ENCODE measurements at regions not wholly inside any gene's neighbourhood (a gene's known extent, or its start where the extent isn't known, plus 50 kb on each side); places are given as distances from the start of the nearest gene placed in this dataset.

- no peaks in the 10 kb centered on the region for H3K27me3 Mint-ChIP-seq
- Histone ChIP-seq H3K36me3 (ENCODE audit: insufficient read depth, low read length) (no peaks in the 10 kb centered on the region), H3K4me1 (ENCODE audit: insufficient read depth, low read length) (no peaks in the 10 kb centered on the region), H3K27ac (ENCODE audit: low read depth, low read length) (no peak overlapping the region), H3K4me3 (ENCODE audit: low read length in 2 of 2) (no peak overlapping the region), H3K9me3 (ENCODE audit: control insufficient read depth in 1 of 2, low read length in 2 of 2) (no peaks in the 10 kb centered on the region), H3K27me3 (ENCODE audit: insufficient read depth, low read length) (no peaks in the 10 kb centered on the region)
- no peaks in the 10 kb centered on the region for H3K36me3 Mint-ChIP-seq
- no peaks in the 10 kb centered on the region for H3K4me1 Mint-ChIP-seq
- no peak for DNase-seq
- H3K4me3 Mint-ChIP-seq: no peak overlapping the region
- POLR2A ChIA-PET (ENCODE audit: partially characterized antibody): interaction anchor here (0.5 kb wide), 1 partner anchor 20 kb away, joined by 3 read pairs; no protein-coding TSS in a partner anchor
- peaks cover 0 to 6% (median 0%) of the 10 kb centered on the region in 8 donors for H3K9me3 Mint-ChIP-seq
- no peak overlapping the region for H3K27ac Mint-ChIP-seq
- CTCF ChIA-PET (ENCODE audit: partially characterized antibody): no interaction called here
- intact Hi-C loops (cut with micrococcal nuclease): no loop called here
Observed at GRCh38 chr13:84616864-84617263, 734.6 kb upstream of the SLITRK1 start.

DNA sequence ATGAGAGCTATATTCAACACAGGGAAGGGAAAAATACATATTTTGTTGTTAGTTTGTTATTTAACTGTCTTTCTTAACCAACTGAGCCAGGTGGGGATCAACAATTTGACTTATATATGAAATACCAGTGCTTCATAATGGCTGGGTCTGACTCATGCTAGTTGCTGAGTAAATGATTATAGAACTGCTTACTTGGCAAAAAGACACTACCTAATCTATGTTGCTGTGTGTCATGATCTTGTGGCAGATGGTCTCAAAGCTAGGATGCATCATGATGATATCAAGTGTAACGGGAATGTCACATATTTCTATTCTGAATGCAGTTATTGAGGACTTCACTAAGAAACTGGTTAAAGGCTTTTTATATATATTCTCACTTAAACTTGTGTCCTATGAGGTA lies 727.4 kb upstream of the SLITRK1 start:
- no peak overlapping the region for H3K4me3 Mint-ChIP-seq
- Histone ChIP-seq H3K27me3 (ENCODE audit: insufficient read depth, low read length) (no peaks in the 10 kb centered on the region), H3K4me1 (ENCODE audit: insufficient read depth, low read length) (no peaks in the 10 kb centered on the region), H3K9me3 (ENCODE audit: control insufficient read depth in 1 of 2, low read length in 2 of 2) (no peaks in the 10 kb centered on the region), H3K4me3 (ENCODE audit: low read length in 2 of 2) (no peak overlapping the region), H3K36me3 (ENCODE audit: insufficient read depth, low read length) (no peaks in the 10 kb centered on the region), H3K27ac (ENCODE audit: low read depth, low read length) (no peak overlapping the region)
- H3K9me3 Mint-ChIP-seq: peaks cover 0 to 6% (median 2%) of the 10 kb centered on the region in 8 donors
- no peak for DNase-seq
- H3K27ac Mint-ChIP-seq: no peak overlapping the region
- H3K36me3 Mint-ChIP-seq: no peaks in the 10 kb centered on the region
- intact Hi-C loops (cut with micrococcal nuclease): no loop called here
- no peaks in the 10 kb centered on the region for H3K27me3 Mint-ChIP-seq
- ChIA-PET CTCF (ENCODE audit: partially characterized antibody) (no interaction called here), POLR2A (ENCODE audit: partially characterized antibody) (no interaction called here)
- no peaks in the 10 kb centered on the region for H3K4me1 Mint-ChIP-seq

GRCh38 chr13:84607261-84608013 lies 725.2 kb upstream of the SLITRK1 start:
- Mint-ChIP-seq H3K27me3 (no peaks in the 10 kb centered on the region), H3K27ac (no peak overlapping the region), H3K4me3 (no peak overlapping the region), H3K36me3 (no peaks in the 10 kb centered on the region), H3K9me3 (peaks cover 0 to 6% (median 2%) of the 10 kb centered on the region in 8 donors), H3K4me1 (no peaks in the 10 kb centered on the region)
- ChIA-PET POLR2A (ENCODE audit: partially characterized antibody) (no interaction called here), CTCF (ENCODE audit: partially characterized antibody) (no interaction called here)
- Histone ChIP-seq H3K9me3 (ENCODE audit: control insufficient read depth in 1 of 2, low read length in 2 of 2) (no peaks in the 10 kb centered on the region), H3K4me3 (ENCODE audit: low read length in 2 of 2) (no peak overlapping the region), H3K4me1 (ENCODE audit: insufficient read depth, low read length) (no peaks in the 10 kb centered on the region), H3K27me3 (ENCODE audit: insufficient read depth, low read length) (no peaks in the 10 kb centered on the region), H3K36me3 (ENCODE audit: insufficient read depth, low read length) (no peaks in the 10 kb centered on the region), H3K27ac (ENCODE audit: low read depth, low read length) (no peak overlapping the region)
- intact Hi-C loops (cut with micrococcal nuclease): no loop called here
- no peak for DNase-seq

GRCh38 chr13:84606616-84607015 lies 724.3 kb upstream of the SLITRK1 start:
- POLR2A ChIA-PET (ENCODE audit: partially characterized antibody): no interaction called here
- no peaks in the 10 kb centered on the region for H3K9me3 ChIP-seq (ENCODE audit: control insufficient read depth in 1 of 2, low read length in 2 of 2)
- no peaks in the 10 kb centered on the region for H3K4me1 Mint-ChIP-seq

GRCh38 chr13:84605927-84606326 lies 723.7 kb upstream of the SLITRK1 start:
- intact Hi-C loops (cut with micrococcal nuclease): no loop called here
- no peak overlapping the region for H3K27ac ChIP-seq (ENCODE audit: low read depth, low read length)
- DNase-seq: no peak
- no peaks in the 10 kb centered on the region for H3K4me1 ChIP-seq (ENCODE audit: insufficient read depth, low read length)
- Mint-ChIP-seq H3K4me1 (no peaks in the 10 kb centered on the region), H3K4me3 (no peak overlapping the region), H3K27ac (no peak overlapping the region), H3K27me3 (no peaks in the 10 kb centered on the region), H3K36me3 (no peaks in the 10 kb centered on the region), H3K9me3 (peaks cover 0 to 6% (median 2%) of the 10 kb centered on the region in 8 donors)
- ChIA-PET CTCF (ENCODE audit: partially characterized antibody) (no interaction called here), POLR2A (ENCODE audit: partially characterized antibody) (no interaction called here)
- H3K9me3 ChIP-seq (ENCODE audit: control insufficient read depth in 1 of 2, low read length in 2 of 2): no peaks in the 10 kb centered on the region
- no peaks in the 10 kb centered on the region for H3K27me3 ChIP-seq (ENCODE audit: insufficient read depth, low read length)
- H3K36me3 ChIP-seq (ENCODE audit: insufficient read depth, low read length): no peaks in the 10 kb centered on the region
- H3K4me3 ChIP-seq (ENCODE audit: low read length in 2 of 2): no peak overlapping the region

More at GRCh38 chr13:84606616-84607015, 724.3 kb upstream of the SLITRK1 start:
- Mint-ChIP-seq H3K4me3 (no peak overlapping the region), H3K9me3 (peaks cover 0 to 6% (median 2%) of the 10 kb centered on the region in 8 donors), H3K36me3 (no peaks in the 10 kb centered on the region), H3K27me3 (no peaks in the 10 kb centered on the region), H3K27ac (no peak overlapping the region)
- no peak for DNase-seq
- CTCF ChIA-PET (ENCODE audit: partially characterized antibody): no interaction called here
- H3K4me3 ChIP-seq (ENCODE audit: low read length in 2 of 2): no peak overlapping the region
- no peak overlapping the region for H3K27ac ChIP-seq (ENCODE audit: low read depth, low read length)
- no peaks in the 10 kb centered on the region for H3K27me3 ChIP-seq (ENCODE audit: insufficient read depth, low read length)
- no peaks in the 10 kb centered on the region for H3K4me1 ChIP-seq (ENCODE audit: insufficient read depth, low read length)
- intact Hi-C loops (cut with micrococcal nuclease): no loop called here
- no peaks in the 10 kb centered on the region for H3K36me3 ChIP-seq (ENCODE audit: insufficient read depth, low read length)

- ChIA-PET CTCF (ENCODE audit: partially characterized antibody) (no interaction called here), POLR2A (ENCODE audit: partially characterized antibody) (no interaction called here)
- no peaks in the 10 kb centered on the region for H3K9me3 ChIP-seq (ENCODE audit: control insufficient read depth in 1 of 2, low read length in 2 of 2)
- H3K4me3 ChIP-seq (ENCODE audit: low read length in 2 of 2): no peak overlapping the region
- no peak overlapping the region for H3K4me3 Mint-ChIP-seq
- no peaks in the 10 kb centered on the region for H3K27me3 Mint-ChIP-seq
- H3K36me3 ChIP-seq (ENCODE audit: insufficient read depth, low read length): no peaks in the 10 kb centered on the region
- intact Hi-C loops (cut with micrococcal nuclease): no loop called here
- no peak overlapping the region for H3K27ac Mint-ChIP-seq
- no peak for DNase-seq
- H3K9me3 Mint-ChIP-seq: peaks cover 0 to 5% (median 0%) of the 10 kb centered on the region in 8 donors
- H3K27ac ChIP-seq (ENCODE audit: low read depth, low read length): no peak overlapping the region
- no peaks in the 10 kb centered on the region for H3K27me3 ChIP-seq (ENCODE audit: insufficient read depth, low read length)
- H3K4me1 Mint-ChIP-seq: no peaks in the 10 kb centered on the region
- no peaks in the 10 kb centered on the region for H3K4me1 ChIP-seq (ENCODE audit: insufficient read depth, low read length)
- H3K36me3 Mint-ChIP-seq: no peaks in the 10 kb centered on the region
Observed at GRCh38 chr13:84591444-84591843, 709.2 kb upstream of the SLITRK1 start.

- no peaks in the 10 kb centered on the region for H3K9me3 ChIP-seq (ENCODE audit: control insufficient read depth in 1 of 2, low read length in 2 of 2)
- no peak overlapping the region for H3K27ac ChIP-seq (ENCODE audit: low read depth, low read length)
- Mint-ChIP-seq H3K9me3 (peaks cover 0 to 2% (median 0%) of the 10 kb centered on the region in 8 donors), H3K4me1 (no peaks in the 10 kb centered on the region), H3K27me3 (no peaks in the 10 kb centered on the region), H3K4me3 (no peak overlapping the region), H3K36me3 (no peaks in the 10 kb centered on the region), H3K27ac (no peak overlapping the region)
- no peak for DNase-seq
- ChIA-PET POLR2A (ENCODE audit: partially characterized antibody) (no interaction called here), CTCF (ENCODE audit: partially characterized antibody) (no interaction called here)
- H3K27me3 ChIP-seq (ENCODE audit: insufficient read depth, low read length): no peaks in the 10 kb centered on the region
- no peaks in the 10 kb centered on the region for H3K36me3 ChIP-seq (ENCODE audit: insufficient read depth, low read length)
- intact Hi-C loops (cut with micrococcal nuclease): no loop called here
- no peaks in the 10 kb centered on the region for H3K4me1 ChIP-seq (ENCODE audit: insufficient read depth, low read length)
- no peak overlapping the region for H3K4me3 ChIP-seq (ENCODE audit: low read length in 2 of 2)
Observed at GRCh38 chr13:84590663-84591062, 708.4 kb upstream of the SLITRK1 start.
